HG03469 (cell line): ENCODE measurements at regions not wholly inside any gene's neighbourhood (a gene's known extent, or its start where the extent isn't known, plus 50 kb on each side); places are given as distances from the start of the nearest gene placed in this dataset.
A peak's percentile ranks its signal among the peaks of the same experiment; 100 is the strongest.
"Not testable (repeated sequence)": the region's sequence is repeated elsewhere in the genome, so short reads cannot be mapped to it uniquely, and the experiment has no call there.

ENCODE experiments used
- ATAC-seq: cut with Tn5 transposase; IDR thresholded peaks from one replicate; pipeline ENCODE4 v1.9.1; 2021; ENCODE audit warnings: mild to moderate bottlenecking, moderate library complexity, moderate number of reproducible peaks; ENCODE audit not compliant: unreplicated experiment

GRCh38 chr10:6929148-6929830 is 349.2 kb upstream of the PRKCQ start:
- ATAC-seq = no peak

GRCh38 chr10:6928586-6928985 is 348.5 kb upstream of the PRKCQ start:
- no peak for ATAC-seq

GRCh38 chr10:6926971-6927370 is 346.9 kb upstream of the PRKCQ start:
- no peak for ATAC-seq

GRCh38 chr10:6925146-6925545 is 345.1 kb upstream of the PRKCQ start:
- ATAC-seq = no peak

GRCh38 chr10:6924166-6924565 is 344.1 kb upstream of the PRKCQ start:
- ATAC-seq = no peak

- ATAC-seq = not testable (repeated sequence)
Measured at GRCh38 chr10:6921026-6921425, 340.9 kb upstream of the PRKCQ start.

GRCh38 chr10:6920072-6921019 is 340.3 kb upstream of the PRKCQ start:
- peak; percentile 72 for ATAC-seq

GRCh38 chr10:6919077-6919476 is 339.0 kb upstream of the PRKCQ start:
- no peak for ATAC-seq

GRCh38 chr10:6918305-6918704 is 338.2 kb upstream of the PRKCQ start:
- ATAC-seq = no peak

- ATAC-seq = no peak
Measured at GRCh38 chr10:6917125-6917524, 337.0 kb upstream of the PRKCQ start.

- ATAC-seq = peak; percentile 63
Measured at GRCh38 chr10:6916601-6917000, 336.5 kb upstream of the PRKCQ start.

GRCh38 chr10:6915307-6915706 is 335.2 kb upstream of the PRKCQ start:
- no peak for ATAC-seq

GRCh38 chr10:6912929-6913328 is 332.9 kb upstream of the PRKCQ start:
- ATAC-seq = no peak

GRCh38 chr10:6912424-6912823 is 332.3 kb upstream of the PRKCQ start:
- ATAC-seq = no peak

GRCh38 chr10:6912021-6912420 is 331.9 kb upstream of the PRKCQ start:
- ATAC-seq = no peak

- ATAC-seq = no peak
Measured at GRCh38 chr10:6909905-6910560, 330.0 kb upstream of the PRKCQ start.

GRCh38 chr10:6907877-6908530 is 327.9 kb upstream of the PRKCQ start:
- ATAC-seq = no peak

- no peak for ATAC-seq
Measured at GRCh38 chr10:6894405-6894804, 314.3 kb upstream of the PRKCQ start.

- no peak for ATAC-seq
Measured at GRCh38 chr10:6892864-6893263, 312.8 kb upstream of the PRKCQ start.

- ATAC-seq = no peak
Measured at GRCh38 chr10:6891924-6892323, 311.8 kb upstream of the PRKCQ start.

- no peak for ATAC-seq
Measured at GRCh38 chr10:6889718-6890117, 309.6 kb upstream of the PRKCQ start.
